Thyroid gland (tissue), 4 donors: ENCODE measurements at regions not wholly inside any gene's neighbourhood (a gene's known extent, or its start where the extent isn't known, plus 50 kb on each side); places are given as distances from the start of the nearest gene placed in this dataset.

Experiments used
- CTCF ChIP-seq, 6 experiments: fragments of 200-600 bp in 3 of 6; fragments of 450-650 bp in 3 of 6; sonication (generic) in 3 of 6; IDR thresholded peaks; one replicate each; pipeline ENCODE4 v1.5.1; 2016 to 2019; ENCODE audit warnings: antibody characterized with exemption in 6 of 6, mild to moderate bottlenecking in 2 of 6, inconsistent platforms in 1 of 6, moderate library complexity in 1 of 6
- POLR2A ChIP-seq, 2 donors: fragments of 450-650 bp; IDR thresholded peaks; one replicate each; pipeline ENCODE4 v1.6.1; 2017; ENCODE audit warnings: antibody characterized with exemption in 2 of 2, mild to moderate bottlenecking in 2 of 2, moderate library complexity in 1 of 2

- no peak for TF ChIP-seq CTCF (IDR thresholded peaks at IDR 0.05)
- no peak for TF ChIP-seq POLR2A (IDR thresholded peaks at IDR 0.05)
These were observed 1443.7 kb downstream of the MRPL39 start for GRCh38 chr21:24163539-24163938.
